GM18517 (cell line): ENCODE measurements at regions not wholly inside any gene's neighbourhood (a gene's known extent, or its start where the extent isn't known, plus 50 kb on each side); places are given as distances from the start of the nearest gene placed in this dataset.

ENCODE experiments used
- ATAC-seq: cut with Tn5 transposase; IDR thresholded peaks from one replicate; pipeline ENCODE4 v1.9.1; 2021; ENCODE audit warnings: mild to moderate bottlenecking, moderate library complexity; ENCODE audit not compliant: unreplicated experiment

DNA sequence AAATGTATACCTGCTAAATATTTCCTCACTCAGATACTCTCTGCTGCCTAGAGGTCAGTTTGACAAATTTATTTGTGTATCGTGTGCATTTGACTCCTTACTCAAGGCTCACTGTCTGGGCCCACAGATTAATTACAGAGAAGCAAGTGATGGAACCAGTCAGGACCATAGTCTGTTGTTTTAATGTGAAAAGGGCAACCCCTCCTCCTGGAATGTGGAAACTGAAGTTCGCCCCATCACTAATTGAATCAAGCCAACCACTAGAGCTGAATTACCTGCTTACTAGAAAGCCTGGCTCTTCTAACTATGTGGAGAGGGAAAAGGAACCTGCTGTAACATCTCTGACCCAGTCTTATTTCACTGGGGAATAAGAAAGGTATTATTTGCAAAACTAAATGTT lies 199.9 kb upstream of the KRR1 start:
- ATAC-seq = no peak

DNA sequence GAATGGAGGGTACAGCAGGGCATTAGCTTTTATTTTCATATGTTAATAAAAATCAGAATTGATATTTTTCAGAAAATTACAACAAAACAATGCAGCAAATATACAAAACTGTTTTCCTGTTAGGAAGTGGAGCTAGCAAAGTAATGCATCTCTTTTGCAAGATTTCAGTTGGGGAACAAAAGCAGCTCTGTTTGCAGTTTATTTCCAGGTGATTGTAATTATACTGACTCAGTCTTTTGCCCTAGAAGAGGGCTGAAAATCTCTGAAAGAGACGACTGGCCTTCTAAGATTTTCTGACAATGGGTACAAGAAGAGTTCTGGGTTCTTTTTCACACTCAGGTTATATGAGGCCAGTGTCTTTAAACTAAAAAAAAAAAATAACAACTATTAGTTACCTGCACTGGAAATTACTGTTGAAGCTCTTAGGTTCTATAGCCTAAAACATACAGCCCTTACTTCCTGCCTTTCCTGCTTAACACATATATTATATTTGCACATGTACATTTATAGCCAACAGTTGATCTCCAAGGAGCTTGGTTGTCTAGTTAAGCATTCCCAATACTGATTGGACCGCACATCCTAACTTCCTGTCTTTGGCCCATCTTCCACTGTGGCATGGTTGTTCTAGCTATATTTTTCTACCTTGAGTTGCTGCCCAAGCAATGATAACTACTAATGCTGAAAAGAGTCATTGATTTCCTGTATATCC lies 199.1 kb upstream of the KRR1 start:
- ATAC-seq = no peak

DNA sequence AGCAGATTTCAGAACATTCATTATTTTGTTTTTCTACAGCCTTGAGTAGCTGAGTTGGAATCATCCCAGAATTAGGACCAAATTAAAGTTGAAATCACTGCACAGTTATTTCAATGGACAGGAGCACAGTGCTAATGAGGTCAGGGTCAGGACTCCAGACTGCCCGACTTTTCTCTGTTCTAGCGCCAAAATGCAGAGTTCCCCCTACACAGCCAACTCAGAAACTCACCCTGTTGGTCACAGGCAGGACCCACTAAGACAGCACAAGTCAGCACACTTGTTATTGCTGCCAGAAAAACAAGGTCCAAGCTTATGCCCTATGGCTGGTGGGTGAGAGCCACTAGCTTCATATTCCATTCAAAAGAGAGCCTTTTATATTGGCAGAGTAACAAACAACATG lies 198.1 kb upstream of the KRR1 start:
- no peak for ATAC-seq

DNA sequence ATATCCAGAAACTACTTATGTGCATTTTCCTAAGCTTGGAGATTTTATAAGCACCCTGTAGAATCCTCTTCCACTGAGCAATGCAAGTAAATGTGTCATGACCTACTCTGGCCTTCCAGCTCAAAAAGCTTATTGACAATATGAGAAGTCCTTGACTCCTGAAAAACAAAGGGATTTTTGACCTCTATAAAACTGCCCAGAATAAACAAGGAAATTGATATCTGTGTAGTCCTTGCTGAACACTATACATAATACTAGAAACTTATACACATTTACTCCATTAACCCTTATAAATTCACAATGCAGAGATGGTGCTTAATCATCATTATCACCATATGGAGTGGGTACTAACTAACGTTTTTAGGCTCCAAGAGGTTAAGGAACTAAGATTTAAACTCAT lies 197.4 kb upstream of the KRR1 start:
- ATAC-seq = no peak

DNA sequence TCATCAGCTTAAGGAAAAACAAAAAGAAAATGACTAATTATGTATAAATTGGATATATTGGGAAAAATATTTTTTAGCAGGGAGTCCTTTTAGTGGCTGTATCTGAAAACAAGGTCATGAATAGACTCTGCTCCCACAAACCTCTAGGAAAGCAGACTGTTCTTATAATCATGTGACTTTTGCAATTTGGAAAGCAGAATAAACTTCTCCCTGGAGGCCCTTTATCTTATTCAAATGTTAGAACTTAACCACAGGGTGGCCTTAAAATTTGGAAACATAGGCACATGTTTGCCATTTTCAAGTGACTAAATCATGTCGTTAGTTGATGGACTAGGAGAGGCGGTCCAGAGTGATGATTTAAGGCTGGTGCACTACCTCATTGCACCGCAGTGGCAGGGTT lies 196.6 kb upstream of the KRR1 start:
- no peak for ATAC-seq

DNA sequence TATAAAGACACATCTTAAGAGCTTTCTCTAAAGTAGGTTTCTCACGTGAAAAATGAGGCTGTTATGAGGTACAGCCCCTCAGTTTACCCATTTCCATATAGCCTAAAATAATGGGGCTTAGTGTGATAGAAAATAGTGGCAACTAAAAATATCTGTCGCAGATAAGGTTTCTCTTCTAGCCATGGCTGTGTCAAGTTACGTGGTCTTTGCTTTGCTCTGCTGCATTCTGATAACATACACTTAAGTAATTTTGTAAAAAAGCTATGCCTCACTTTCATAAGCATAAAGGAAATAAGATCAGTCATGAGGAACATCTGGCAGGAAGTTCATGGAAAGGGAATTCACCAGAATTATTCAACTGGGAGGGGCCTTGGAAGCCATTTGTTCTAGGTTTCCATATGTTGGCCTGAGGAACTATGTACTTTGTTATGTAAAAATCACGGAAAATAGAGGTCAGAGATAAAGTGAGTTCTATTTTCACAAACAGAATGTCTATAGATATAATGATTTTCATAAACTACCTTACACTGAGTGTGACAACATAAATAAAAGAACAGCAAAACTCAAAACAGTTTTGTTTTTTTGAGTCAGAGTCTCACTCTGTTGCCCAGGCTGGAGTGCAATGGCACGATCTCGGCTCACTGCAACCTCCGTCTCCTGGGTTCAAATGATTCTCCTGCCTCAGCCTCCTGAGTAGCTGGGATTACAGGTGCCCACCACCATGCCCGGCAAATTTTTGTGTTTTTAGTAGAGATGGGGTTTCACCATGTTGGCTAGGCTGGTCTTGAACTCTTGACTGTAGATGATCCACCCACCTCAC lies 195.6 kb upstream of the KRR1 start:
- ATAC-seq = no peak

DNA sequence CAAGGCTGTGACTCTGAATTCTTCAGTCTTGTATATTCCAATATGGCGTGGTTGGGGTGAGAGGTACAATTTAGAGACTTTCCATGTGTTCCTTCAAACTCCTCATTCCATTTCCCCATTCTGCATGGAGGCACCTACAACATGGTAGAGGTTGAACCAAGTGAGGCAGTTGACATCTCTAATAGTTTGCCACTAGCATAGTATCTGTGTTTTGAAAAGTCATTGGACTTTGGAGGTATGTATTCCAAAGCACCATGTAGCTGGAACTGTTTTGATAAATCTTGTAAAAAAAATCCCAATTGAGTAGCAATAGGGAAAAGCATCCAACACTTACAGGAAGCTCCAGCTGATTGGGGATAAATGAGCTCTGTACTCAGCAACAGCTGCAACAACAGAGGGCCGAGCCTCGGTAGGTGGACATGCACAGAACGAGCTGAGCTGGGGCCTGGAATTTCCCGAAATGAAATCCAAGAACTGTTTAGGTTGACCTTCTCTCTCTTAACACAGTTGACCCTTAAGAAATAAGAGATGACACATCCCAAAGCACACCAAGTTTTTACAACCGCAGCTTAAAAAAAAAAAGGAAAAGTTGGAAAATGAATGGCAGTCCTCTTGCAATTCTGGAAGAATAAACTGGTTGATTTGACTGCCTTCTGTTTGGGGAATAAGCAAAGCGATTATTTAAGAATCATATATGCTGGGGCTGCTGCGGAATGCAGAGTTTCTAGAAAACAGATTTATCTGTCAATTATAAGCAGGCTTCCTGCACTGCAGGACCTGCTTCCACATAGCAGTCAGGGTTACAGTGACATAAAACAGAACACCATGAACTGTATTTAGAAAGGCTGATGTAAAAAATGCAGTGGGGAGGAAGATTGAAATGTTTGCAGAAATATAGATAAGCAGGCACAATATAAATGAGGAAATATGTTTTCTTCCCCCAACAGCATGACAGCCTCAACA lies 194.6 kb upstream of the KRR1 start:
- no peak for ATAC-seq

DNA sequence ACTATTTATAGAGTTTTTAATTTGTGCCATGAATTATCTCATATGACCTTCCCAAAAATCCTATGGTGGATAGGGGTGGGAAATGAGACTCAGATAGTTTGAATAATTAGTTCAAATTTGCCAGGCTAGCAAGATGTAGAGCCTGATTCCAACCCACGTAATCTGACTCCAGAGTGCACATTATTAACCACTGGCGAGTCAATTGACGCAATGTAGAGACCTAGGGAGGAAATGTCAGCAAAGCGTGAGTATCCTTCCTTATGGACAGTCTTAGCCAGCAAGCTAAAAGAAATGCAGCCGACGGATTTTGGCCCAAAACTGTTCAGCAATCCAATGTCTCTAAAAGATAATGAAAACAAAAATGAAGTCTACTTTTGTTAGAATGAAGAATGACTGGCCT lies 193.3 kb upstream of the KRR1 start:
- ATAC-seq = no peak

DNA sequence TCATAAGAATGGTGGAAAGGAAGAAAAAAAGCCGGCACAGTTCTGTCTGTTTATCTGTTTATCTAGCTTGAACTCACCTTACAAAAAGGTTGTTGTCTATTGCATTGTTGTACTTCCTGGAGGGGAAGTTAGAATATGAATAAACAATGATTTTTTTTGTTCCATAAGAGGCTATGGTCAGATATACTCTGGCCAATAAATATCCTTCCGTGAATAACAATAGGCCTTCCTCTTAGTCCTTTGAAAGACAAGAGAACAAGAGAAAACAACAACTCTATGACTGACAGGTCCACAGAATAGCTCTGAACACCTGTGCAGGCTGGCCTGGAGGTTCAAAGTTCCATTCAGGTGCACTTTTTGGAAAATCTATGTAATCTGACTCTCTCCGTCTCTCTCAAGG lies 192.8 kb upstream of the KRR1 start:
- ATAC-seq = no peak

DNA sequence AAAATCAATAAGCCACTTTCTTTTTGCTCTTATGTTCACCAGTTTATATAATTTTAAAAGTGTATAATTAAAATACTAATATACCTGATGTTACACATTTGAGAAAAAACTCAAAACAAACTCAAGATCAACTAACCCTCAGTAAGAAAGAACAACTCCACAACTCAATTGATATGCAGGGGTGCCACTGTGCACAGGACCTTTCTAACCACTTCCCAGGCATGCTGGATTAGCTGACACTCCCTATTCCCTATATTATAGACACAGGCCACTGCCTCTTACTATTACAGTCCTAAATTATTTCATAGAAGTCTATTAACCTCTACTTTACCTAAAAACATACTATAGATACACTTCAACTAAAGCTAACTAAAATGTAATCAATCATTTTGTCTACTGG lies 191.7 kb upstream of the KRR1 start:
- ATAC-seq = no peak

DNA sequence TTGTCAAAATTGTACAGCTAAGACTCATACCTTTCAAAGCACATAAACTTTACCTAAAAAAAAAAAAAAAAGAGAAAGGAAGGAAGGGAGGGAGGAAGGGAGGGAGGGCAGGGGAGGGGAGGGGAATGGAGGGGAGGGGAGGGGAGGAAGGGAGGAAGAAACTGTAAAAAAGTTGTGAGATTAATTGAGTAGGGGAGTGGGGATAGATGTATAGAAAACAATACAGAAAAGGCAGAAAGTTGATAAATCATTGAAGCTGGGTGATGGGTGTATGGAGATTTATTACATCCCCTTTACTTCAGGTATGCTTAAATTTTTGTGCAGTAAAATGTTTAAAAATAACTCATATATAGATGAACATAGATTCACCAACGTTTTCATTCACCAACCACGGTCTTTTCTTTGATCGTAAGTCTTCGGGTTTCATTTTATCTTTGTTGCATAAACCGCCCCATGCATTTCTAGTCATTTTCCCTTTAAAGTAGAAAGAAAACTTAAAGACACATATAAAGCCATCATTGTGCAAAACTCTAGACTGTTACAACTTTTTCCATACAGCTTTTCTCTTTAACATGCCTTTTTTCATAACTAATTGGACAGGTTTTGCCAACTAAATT lies 191.2 kb upstream of the KRR1 start:
- ATAC-seq = no peak

DNA sequence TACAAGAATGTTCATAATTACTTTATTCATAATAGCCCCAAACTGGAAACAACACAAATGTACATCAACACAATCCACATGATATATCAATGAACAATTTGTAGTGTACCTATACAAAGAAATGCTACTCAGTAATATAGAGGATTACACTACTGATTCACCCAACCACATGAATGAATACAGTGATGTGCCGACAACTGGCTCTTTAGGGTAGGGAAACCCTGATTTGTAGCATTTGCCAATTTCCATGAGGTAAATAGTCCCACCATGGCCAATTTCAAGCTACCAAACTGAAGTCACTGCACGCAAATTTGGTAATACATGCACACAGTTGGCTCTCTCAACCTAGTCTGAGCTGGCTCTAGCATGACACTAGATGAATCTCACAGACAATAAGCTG lies 190.4 kb upstream of the KRR1 start:
- no peak for ATAC-seq

DNA sequence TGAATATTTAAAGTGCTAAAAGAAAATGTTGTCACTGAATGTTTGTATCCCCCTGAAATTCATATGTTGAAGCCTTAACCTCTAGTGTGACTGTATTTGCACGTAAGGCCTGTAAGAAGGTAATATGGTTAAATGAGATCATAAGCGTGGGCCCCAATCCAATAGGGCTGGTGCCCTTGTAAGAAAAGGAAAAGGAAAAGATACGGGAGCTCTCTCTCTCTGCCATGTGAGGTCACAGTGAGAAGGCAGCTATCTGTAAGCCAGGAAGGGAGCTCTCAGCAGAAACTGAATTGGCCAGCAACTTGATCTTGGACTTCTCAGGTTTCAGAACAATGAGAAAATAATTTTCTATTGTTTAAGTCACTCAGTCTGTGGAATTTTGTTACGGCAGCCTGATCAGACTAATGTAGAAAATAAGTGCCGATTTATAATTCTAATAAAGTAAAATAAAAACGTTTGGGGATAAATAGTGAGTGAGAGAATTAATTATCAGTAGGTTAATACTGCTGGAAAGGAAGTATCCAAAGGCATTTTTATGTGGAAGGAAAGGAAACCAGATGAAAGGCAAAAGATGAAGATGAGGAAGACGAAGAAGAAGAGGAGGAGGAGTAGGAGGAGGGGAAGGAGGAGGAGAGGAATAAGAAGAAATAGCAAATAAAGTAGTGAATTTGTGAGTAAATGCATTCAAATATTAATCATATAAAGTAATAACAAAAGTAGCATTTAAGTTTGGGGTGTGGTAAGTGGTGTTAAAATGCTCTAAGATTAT lies 188.5 kb upstream of the KRR1 start:
- no peak for ATAC-seq

DNA sequence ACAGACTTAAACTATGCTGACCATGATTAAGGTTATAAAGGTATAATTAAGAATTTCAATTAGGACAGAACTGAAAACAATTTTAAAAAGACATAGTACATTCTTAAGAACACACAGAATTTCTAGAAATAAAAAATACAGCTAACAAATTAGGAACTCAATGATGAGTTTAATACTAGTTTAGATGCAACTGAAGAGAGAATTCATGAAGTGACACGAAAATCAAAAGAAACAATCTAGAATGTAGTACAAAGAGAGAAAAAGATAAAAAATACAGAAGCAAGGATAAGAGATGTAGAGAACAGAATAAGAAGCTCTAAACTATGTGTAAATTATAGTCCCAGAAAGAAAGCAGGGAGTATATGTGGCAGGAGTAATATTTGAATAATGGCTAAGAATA lies 187.8 kb upstream of the KRR1 start:
- no peak for ATAC-seq

DNA sequence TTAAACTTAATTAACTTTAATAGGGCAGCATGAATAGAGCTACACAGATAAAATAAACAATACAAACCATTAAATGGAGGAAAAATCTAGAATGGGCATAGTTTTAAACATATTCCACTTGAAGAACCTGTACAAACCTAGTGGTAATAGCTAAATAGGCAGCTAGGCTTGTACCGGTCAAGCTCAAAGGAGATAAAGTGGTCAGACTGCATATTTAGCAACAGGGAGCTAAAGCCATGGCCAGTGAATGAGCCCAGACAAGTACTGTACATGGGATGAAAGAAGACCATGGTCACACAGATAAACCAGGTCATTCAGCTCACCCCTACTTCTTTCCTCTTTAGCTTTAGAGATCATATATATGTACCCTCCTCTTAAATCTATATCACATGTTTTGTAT lies 186.6 kb upstream of the KRR1 start:
- no peak for ATAC-seq

DNA sequence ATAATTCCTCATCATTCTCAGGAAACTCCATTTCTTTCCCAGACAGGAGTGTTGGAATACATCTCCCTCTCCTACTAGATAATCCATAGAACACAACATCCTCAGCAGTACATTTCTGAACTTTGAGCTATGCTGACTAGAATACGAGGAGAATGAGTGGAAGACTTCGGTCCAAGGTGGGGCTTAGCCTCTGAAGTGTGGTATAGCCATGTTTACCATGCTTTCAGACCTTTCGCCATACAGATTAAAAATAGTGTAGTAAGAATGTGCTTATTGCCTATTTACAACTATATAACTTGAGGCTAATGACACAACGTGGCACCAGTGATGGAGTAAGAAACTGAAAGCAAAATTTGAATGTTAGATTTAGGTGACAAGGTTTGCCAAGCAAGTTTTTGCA lies 184.5 kb upstream of the KRR1 start:
- ATAC-seq = no peak

DNA sequence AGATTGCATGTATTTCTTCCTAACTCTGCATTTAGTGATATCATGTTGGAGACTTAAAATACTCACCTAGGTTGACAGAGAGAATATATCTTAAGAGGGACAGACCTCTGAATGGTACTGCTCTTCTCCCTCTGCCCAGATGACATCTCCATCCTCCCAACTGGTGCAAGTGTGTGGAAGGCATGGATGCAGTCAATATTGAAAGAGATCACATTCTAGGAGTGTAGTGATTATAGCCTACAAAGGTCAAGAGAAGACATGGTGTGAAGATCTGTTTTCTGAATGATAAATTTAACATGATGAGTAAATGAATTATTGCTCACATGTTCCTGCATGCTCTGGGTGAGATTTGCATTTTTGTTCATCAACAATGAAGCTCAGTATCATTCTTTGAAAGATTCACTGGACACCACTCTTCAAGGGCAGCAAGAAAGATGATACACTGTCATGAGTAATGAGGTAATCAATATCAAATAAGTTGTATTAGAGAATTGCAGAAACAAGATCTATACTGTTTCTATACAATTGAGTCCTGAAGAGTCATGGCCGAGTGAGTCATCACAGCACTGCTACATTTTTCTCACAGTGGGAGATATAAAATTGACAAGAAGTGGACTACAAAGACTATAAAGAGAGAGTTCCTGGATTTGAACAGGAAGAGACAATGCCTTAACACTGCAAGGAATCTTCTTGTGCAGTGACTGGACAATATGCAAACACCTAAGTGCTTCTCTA lies 183.3 kb upstream of the KRR1 start:
- no peak for ATAC-seq

DNA sequence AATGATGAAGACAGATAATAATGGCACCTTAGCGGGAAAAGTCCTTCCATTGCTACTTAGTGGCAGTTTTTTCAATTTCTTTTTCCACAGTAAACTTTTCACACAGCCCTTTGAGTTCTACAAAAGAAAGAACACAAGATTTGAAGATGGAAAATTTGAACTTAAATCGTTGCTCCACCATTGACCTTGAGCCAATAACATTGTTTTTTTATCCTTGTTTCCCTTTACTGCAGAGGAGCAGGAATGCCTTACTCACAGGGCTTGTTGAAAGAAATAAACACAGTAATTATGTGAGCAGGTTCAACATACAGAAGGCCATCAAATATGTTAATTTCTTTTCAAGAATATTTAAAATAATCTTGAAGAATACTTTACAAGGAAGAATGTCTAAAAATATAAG lies 181.5 kb upstream of the KRR1 start:
- ATAC-seq = no peak

DNA sequence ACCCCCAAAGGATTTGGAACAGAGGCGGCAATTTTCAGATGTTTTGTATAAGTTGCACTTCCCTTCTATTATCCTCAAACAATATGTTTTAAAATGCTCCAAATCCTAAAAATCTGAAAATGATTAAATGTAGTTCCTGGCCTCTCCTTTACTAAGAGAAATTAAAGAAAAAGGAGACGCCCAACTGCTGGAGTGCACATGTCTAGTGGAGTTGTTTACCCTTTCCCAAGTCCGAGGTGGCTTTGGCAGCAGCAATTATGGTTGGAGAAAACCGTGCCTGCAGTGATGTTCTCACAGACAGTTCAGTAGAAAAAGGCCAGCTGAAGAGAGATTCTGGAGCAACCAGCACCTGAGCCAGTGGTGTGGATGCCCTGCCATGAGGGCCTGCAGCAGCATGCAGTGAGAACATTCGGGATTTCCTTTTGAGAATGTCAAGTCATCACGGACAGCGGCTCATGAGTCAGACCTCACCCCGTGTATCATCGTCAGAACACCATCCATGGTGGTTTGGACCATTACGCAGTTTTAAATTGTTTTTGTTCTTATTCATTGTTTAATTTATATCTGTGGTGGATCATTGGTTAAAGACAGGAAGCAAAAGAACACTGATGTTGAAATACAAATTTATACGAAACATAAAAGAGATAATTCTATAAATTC lies 179.0 kb upstream of the KRR1 start:
- ATAC-seq = no peak
